ENCODE measurements at regions not wholly inside any gene's neighbourhood (a gene's known extent, or its start where the extent isn't known, plus 50 kb on each side); places are given as distances from the start of the nearest gene placed in this dataset.
A peak's percentile ranks its signal among the peaks of the same experiment; 100 is the strongest.

GRCh38 chr11:104781037-104781436 lies 117.2 kb downstream of the CASP12 start:
- no peak overlapping the region for H4K12ac ChIP-seq (ENCODE audit: low read depth, low read length)
- H3K4me2 ChIP-seq (ENCODE audit: low read length): no peak overlapping the region
- no peak overlapping the region for H4K8ac ChIP-seq (ENCODE audit: low read depth, low read length)
- no peak overlapping the region for H2AK5ac ChIP-seq (ENCODE audit: low read length)
- H3K9ac ChIP-seq (ENCODE audit: low read length): no peak overlapping the region
- H3K9me3 ChIP-seq (ENCODE audit: insufficient read depth, low read depth, low read length): no peaks in the 10 kb centered on the region
- H2BK5ac ChIP-seq (ENCODE audit: low read depth, low read length, poor library complexity): no peak overlapping the region
- no peaks in the 10 kb centered on the region for H3K36me3 ChIP-seq (ENCODE audit: control insufficient read depth in 1 of 2, insufficient read depth in 2 of 2, low read length in 2 of 2)
- no peak overlapping the region for H3K27ac ChIP-seq (ENCODE audit: low read depth, low read length)
- no peak for DNase-seq
- no peak overlapping the region for H3K4ac ChIP-seq (ENCODE audit: low read depth, low read length)
- H4K91ac ChIP-seq (ENCODE audit: low read depth, low read length): no peak overlapping the region
- H3K4me1 ChIP-seq (ENCODE audit: control insufficient read depth in 1 of 2, insufficient read depth in 2 of 2, low read length in 2 of 2): peaks cover 0 to 12% of the 10 kb centered on the region in 2 experiments
- H2AFZ ChIP-seq (ENCODE audit: insufficient read depth, low read length, poor library complexity): no peak overlapping the region
- WGBS (ENCODE audit: extremely low coverage, insufficient coverage, insufficient read length): no CpG with 5 or more reads among the region's 1 CpG
- no peak overlapping the region for H2BK12ac ChIP-seq (ENCODE audit: low read length)
- no peak overlapping the region for H2BK120ac ChIP-seq (ENCODE audit: insufficient read depth, low read length, poor library complexity)
- no peak overlapping the region for H3K23ac ChIP-seq (ENCODE audit: low read length)
- H3K27me3 ChIP-seq (ENCODE audit: insufficient read depth, low read length): no peaks in the 10 kb centered on the region
- no peak overlapping the region for H3K14ac ChIP-seq (ENCODE audit: low read length)
- no peaks in the 10 kb centered on the region for H3K79me1 ChIP-seq (ENCODE audit: low read length)
- no peak overlapping the region for H3K18ac ChIP-seq (ENCODE audit: low read length)
- no peak overlapping the region for H3K4me3 ChIP-seq (ENCODE audit: low read depth, low read length)
- H3K79me2 ChIP-seq (ENCODE audit: control insufficient read depth, insufficient read depth, low read length, poor library complexity): no peaks in the 10 kb centered on the region

DNA sequence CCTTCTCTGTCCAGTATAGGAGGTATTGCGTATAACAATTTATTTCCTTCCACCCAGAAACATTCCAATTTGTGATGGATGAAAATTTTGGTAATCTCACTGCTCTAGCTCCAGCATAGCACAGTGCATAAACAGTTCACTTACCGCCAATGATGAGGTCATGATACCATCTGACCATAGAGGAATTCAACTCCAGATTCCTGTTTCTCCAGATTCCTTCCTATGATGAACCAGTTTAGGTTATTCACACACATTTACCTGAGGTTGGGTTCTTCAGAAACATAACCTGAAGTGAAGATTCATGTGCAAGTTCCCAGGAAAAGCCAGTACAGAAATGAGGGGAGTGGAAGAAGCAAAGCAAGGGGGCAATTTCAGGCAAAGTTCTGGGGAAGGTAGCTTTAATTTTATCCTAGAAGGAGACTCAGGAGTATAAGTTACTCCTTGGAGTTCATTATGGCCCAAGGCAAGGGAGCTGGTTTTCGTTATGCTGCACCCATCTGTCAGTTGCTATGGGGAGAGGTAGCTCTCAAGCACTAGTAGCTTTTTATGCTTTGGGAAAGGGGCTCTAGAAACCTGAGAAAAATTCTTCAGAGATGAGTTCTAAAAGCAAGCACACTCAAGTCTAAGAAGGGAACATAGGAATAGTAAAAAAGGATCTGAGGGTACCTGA lies 121.6 kb downstream of the CASP12 start:
- Histone ChIP-seq H2BK12ac (ENCODE audit: low read length) (peak overlapping the region; percentile 7), H3K36me3 (ENCODE audit: control insufficient read depth in 1 of 2, insufficient read depth in 2 of 2, low read length in 2 of 2) (no peaks in the 10 kb centered on the region), H4K8ac (ENCODE audit: low read depth, low read length) (no peak overlapping the region), H3K18ac (ENCODE audit: low read length) (no peak overlapping the region), H2BK120ac (ENCODE audit: insufficient read depth, low read length, poor library complexity) (peak overlapping the region; percentile 4), H3K14ac (ENCODE audit: low read length) (no peak overlapping the region), H3K27ac (ENCODE audit: low read depth, low read length) (peak overlapping the region; percentile 88), H2AFZ (ENCODE audit: insufficient read depth, low read length, poor library complexity) (no peak overlapping the region), H3K9ac (ENCODE audit: low read length) (no peak overlapping the region), H2BK5ac (ENCODE audit: low read depth, low read length, poor library complexity) (peak overlapping the region; percentile 83), H3K4me3 (ENCODE audit: low read depth, low read length) (no peak overlapping the region), H2AK5ac (ENCODE audit: low read length) (no peak overlapping the region), H3K4me1 (ENCODE audit: control insufficient read depth in 1 of 2, insufficient read depth in 2 of 2, low read length in 2 of 2) (peaks cover 0 to 10% of the 10 kb centered on the region in 2 experiments), H3K79me2 (ENCODE audit: control insufficient read depth, insufficient read depth, low read length, poor library complexity) (no peaks in the 10 kb centered on the region), H3K4ac (ENCODE audit: low read depth, low read length) (no peak overlapping the region), H3K23ac (ENCODE audit: low read length) (no peak overlapping the region), H3K79me1 (ENCODE audit: low read length) (no peaks in the 10 kb centered on the region), H3K4me2 (ENCODE audit: low read length) (peak overlapping the region; percentile 49), H4K12ac (ENCODE audit: low read depth, low read length) (no peak overlapping the region), H3K27me3 (ENCODE audit: insufficient read depth, low read length) (no peaks in the 10 kb centered on the region), H3K9me3 (ENCODE audit: insufficient read depth, low read depth, low read length) (no peaks in the 10 kb centered on the region), H4K91ac (ENCODE audit: low read depth, low read length) (no peak overlapping the region)
- no CpG with 5 or more reads among the region's 3 CpGs for WGBS (ENCODE audit: extremely low coverage, insufficient coverage, insufficient read length)
- peak; percentile 55 to 94 for DNase-seq

DNA sequence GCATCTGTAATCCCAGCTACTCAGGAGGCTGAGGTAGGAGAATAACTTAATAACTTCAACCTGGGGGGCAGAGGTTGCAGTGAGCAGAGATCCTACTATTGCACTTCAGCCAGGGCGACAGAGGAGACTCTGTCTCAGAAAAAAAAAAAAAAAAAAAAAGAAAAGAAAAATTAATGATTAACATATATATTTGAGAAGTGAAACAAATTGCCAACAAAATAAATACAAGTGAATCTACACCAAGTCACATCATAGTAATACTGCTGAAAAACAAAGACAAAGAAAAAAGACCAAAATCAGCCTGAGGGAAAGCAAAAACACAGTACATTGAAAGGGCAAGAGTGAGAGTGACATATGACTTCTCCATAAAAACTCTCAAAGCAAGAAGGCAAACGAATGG lies 123.7 kb downstream of the CASP12 start:
- H3K9me3 ChIP-seq (ENCODE audit: insufficient read depth, low read depth, low read length): no peaks in the 10 kb centered on the region
- H2BK120ac ChIP-seq (ENCODE audit: insufficient read depth, low read length, poor library complexity): no peak overlapping the region
- no peak overlapping the region for H3K4me2 ChIP-seq (ENCODE audit: low read length)
- H4K12ac ChIP-seq (ENCODE audit: low read depth, low read length): no peak overlapping the region
- no peak overlapping the region for H3K14ac ChIP-seq (ENCODE audit: low read length)
- peak overlapping the region; percentile 4 for H4K91ac ChIP-seq (ENCODE audit: low read depth, low read length)
- peaks cover 0 to 7% of the 10 kb centered on the region in 2 experiments for H3K4me1 ChIP-seq (ENCODE audit: control insufficient read depth in 1 of 2, insufficient read depth in 2 of 2, low read length in 2 of 2)
- no peak overlapping the region for H2BK5ac ChIP-seq (ENCODE audit: low read depth, low read length, poor library complexity)
- H3K27ac ChIP-seq (ENCODE audit: low read depth, low read length): no peak overlapping the region
- H3K79me1 ChIP-seq (ENCODE audit: low read length): no peaks in the 10 kb centered on the region
- no peaks in the 10 kb centered on the region for H3K36me3 ChIP-seq (ENCODE audit: control insufficient read depth in 1 of 2, insufficient read depth in 2 of 2, low read length in 2 of 2)
- H2BK12ac ChIP-seq (ENCODE audit: low read length): no peak overlapping the region
- H3K79me2 ChIP-seq (ENCODE audit: control insufficient read depth, insufficient read depth, low read length, poor library complexity): no peaks in the 10 kb centered on the region
- no peak overlapping the region for H3K4ac ChIP-seq (ENCODE audit: low read depth, low read length)
- no peak for DNase-seq
- H4K8ac ChIP-seq (ENCODE audit: low read depth, low read length): no peak overlapping the region
- no peak overlapping the region for H2AK5ac ChIP-seq (ENCODE audit: low read length)
- H3K9ac ChIP-seq (ENCODE audit: low read length): no peak overlapping the region
- H3K4me3 ChIP-seq (ENCODE audit: low read depth, low read length): no peak overlapping the region
- WGBS (ENCODE audit: extremely low coverage, insufficient coverage, insufficient read length): no CpG with 5 or more reads among the region's 2 CpGs
- no peaks in the 10 kb centered on the region for H3K27me3 ChIP-seq (ENCODE audit: insufficient read depth, low read length)
- no peak overlapping the region for H3K23ac ChIP-seq (ENCODE audit: low read length)
- no peak overlapping the region for H3K18ac ChIP-seq (ENCODE audit: low read length)
- H2AFZ ChIP-seq (ENCODE audit: insufficient read depth, low read length, poor library complexity): no peak overlapping the region

DNA sequence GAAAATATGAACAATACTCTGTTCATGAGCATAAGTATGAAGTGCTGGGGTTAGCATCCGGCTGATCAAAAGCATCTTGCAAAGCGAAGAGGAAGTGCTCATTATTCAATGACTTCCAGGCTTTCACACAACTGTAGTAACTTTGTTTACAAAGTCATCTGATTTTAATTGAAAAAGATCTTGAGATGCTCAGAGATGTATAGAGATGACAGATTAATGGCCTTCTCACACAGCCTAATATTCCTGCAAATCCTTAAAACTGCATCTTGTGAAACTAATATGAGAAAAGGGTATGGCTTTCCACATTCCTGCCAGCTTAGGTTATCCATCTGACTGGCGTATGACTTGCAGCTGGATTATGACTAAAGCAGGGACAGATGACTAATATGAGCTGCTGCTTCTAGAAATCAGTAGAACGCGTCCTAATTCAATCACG lies 125.4 kb downstream of the CASP12 start:
- Histone ChIP-seq H3K79me1 (ENCODE audit: low read length) (no peaks in the 10 kb centered on the region), H3K4me3 (ENCODE audit: low read depth, low read length) (no peak overlapping the region), H3K14ac (ENCODE audit: low read length) (no peak overlapping the region), H4K12ac (ENCODE audit: low read depth, low read length) (no peak overlapping the region), H4K8ac (ENCODE audit: low read depth, low read length) (no peak overlapping the region), H3K4me2 (ENCODE audit: low read length) (no peak overlapping the region), H2BK5ac (ENCODE audit: low read depth, low read length, poor library complexity) (no peak overlapping the region), H3K27me3 (ENCODE audit: insufficient read depth, low read length) (no peaks in the 10 kb centered on the region), H3K9ac (ENCODE audit: low read length) (no peak overlapping the region), H2AK5ac (ENCODE audit: low read length) (no peak overlapping the region), H3K79me2 (ENCODE audit: control insufficient read depth, insufficient read depth, low read length, poor library complexity) (no peaks in the 10 kb centered on the region), H3K4ac (ENCODE audit: low read depth, low read length) (no peak overlapping the region), H3K23ac (ENCODE audit: low read length) (no peak overlapping the region), H3K18ac (ENCODE audit: low read length) (no peak overlapping the region), H3K27ac (ENCODE audit: low read depth, low read length) (no peak overlapping the region), H3K36me3 (ENCODE audit: control insufficient read depth in 1 of 2, insufficient read depth in 2 of 2, low read length in 2 of 2) (no peaks in the 10 kb centered on the region), H2BK120ac (ENCODE audit: insufficient read depth, low read length, poor library complexity) (no peak overlapping the region), H3K9me3 (ENCODE audit: insufficient read depth, low read depth, low read length) (no peaks in the 10 kb centered on the region), H4K91ac (ENCODE audit: low read depth, low read length) (no peak overlapping the region), H3K4me1 (ENCODE audit: control insufficient read depth in 1 of 2, insufficient read depth in 2 of 2, low read length in 2 of 2) (peaks cover 0 to 2% of the 10 kb centered on the region in 2 experiments), H2AFZ (ENCODE audit: insufficient read depth, low read length, poor library complexity) (no peak overlapping the region), H2BK12ac (ENCODE audit: low read length) (no peak overlapping the region)
- DNase-seq: peak; percentile 31 to 75
- WGBS (ENCODE audit: extremely low coverage, insufficient coverage, insufficient read length): no CpG with 5 or more reads among the region's 6 CpGs

All from trophoblast cell (in vitro differentiated cells and primary cell).